Hematopoietic multipotent progenitor cell (in vitro differentiated cells): ENCODE measurements at regions not wholly inside any gene's neighbourhood (a gene's known extent, or its start where the extent isn't known, plus 50 kb on each side); places are given as distances from the start of the nearest gene placed in this dataset.
"Not testable (repeated sequence)": the region's sequence is repeated elsewhere in the genome, so short reads cannot be mapped to it uniquely, and the experiment has no call there.

Experiments
- DNase-seq, 3 donors: peaks; one replicate each; pipeline ENCODE4 v3.0.0-alpha.2; 2011 to 2015; ENCODE audit warnings: low read depth in 2 of 3, low spot score in 2 of 3

DNA sequence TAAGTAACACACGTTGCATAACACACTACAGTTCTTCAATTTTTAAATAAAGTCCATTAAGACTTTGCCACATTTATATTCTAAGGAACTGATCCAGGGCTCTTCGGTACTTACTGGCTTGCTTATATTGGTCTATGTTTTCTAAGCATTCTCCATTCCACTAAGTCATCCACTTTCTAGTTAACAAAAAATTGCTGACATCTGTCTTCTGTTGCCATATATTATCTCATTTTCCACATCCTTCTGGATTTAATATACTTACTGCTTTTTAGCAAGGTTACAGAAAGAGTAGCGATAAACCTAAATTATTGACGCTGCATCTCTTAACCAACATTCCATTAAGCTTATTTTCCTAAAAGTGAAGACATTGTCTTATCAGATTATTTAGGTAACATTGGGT, 238.4 kb upstream of the LRIG3 start:
- DNase-seq, result no peak

DNA sequence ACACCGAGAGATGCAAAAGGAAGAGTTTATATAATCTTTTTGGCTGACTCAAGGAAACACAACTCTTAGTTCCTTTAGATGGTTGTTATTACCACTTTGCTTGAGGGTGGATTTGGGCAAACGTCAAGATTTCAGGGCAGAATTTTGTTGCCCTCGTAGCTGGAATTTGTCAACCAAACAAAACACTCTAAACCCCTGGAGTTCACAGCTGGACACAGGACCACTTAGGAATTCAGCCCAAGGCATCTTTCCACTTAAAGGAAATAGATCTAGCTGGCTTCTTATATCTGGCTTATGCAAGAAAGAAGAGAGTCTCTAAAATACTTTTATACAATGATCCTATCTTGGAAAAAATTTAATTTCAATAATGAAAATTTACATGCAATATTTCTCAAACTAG, 237.8 kb upstream of the LRIG3 start:
- DNase-seq, result no peak

DNA sequence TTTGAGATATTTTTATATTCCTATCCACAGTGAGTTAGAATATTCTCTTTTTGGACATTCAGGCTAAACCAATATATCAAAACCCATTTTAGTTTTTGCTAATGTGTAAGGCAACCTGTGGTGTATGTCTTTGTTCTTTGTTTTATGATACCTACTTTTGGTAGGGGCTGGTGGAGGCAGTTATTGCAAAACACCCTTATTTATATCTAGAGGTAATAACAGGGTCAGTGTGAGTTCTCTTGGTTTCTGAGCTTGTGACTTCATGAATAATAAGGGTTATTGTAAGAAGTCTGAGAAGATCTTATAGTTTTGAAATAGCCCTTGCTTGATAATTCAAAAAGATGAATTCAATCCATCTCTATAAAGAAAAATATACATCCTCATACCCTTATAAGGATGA, 235.1 kb upstream of the LRIG3 start:
- DNase-seq, result no peak

DNA sequence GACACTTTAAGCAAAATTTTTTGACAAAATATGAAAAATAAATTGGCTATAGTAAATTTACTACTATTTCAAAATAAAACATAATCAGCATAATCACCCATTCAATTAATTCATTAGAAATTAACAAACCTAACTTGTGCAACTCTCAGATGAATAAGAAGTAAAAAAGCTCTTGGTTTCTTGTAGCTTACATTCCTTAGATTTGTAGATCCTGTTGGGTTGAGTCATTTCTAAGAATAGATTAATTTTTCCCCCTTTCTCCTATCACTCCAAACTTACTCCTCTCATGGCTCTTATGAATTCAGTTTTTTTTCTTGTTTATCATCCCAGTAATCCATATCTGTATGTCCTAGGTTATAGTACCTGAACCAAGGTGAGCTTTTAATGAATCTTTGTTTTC, 230.9 kb upstream of the LRIG3 start:
- no peak for DNase-seq

DNA sequence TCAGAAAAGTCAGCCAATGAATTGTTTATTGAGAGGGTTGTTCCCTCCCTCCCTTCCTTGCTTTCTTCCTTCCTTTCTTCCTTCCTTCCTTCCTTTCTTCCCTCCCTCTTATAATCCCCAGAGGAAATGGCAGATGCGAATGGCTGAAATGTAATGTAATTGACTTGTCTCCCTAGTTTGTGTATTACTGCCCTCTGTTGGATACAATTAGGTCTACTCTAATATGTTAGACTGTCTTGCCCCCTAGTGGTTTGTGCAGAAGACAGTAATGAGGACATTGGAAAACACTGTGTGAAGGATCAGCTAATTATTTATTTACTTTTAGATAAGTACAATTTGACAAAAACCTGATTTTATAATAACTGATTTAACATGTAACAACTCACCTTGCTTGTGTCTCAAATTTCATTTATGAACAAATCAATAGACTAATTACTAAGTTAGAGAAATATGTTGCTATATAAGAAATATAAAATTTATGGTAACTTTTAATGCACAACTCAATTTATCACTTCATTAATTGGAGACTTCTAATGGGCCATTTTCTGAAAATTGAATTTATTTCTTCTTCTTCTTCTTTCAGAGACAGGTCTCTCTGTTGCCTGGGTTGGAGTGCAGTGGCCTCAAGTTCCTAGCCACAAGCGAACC, 229.8 kb upstream of the LRIG3 start:
- DNase-seq, result peak in 2 of 3 donors; percentile 67 to 85

DNA sequence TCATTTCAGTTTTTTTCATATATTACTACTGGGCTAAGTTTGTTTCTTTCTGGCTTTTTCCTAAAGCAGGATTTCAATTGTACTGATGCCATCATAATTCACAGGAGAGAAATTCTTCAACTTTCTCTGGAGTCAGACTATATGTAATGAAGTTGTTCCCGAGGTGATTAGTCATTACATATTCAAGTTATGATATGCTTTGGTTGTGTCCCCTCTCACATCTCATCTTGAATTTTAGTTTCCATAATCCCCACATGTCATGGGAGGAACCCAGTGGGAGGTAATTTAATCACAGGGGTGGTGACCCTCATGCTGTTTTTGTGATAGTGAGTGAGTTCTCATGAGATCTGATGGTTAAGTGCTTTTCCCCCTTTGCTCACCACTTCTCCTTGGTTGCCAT, 227.5 kb upstream of the LRIG3 start:
- DNase-seq, result no peak

DNA sequence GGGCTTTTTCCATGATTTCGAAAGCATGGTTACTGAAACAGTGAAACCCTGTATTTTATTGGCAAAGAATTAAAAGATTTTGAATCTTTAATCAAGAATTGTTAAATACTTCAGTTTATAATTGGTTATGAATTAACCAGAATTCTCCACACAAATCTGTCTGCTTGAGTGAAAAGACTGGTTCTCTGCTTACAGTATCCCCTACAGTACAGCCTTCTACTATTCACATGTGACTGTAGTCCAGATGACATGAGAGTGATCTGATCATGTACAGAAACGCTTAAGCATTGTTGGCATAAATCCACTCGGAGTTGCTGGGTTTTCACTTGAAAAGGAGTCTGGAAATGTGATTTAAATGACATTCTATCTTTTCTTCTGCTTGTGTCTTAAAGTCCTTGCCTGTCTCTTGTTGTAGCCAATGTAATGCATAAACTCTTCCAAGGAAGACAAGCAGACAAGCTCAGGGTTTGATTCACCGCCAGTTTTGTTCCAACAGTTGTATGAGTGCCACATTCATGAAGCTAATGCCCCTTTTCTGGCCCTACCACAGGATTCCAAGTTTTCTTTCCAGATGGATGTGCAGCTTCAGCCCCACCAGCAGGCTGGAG, 222.0 kb upstream of the LRIG3 start:
- DNase-seq, result no peak

DNA sequence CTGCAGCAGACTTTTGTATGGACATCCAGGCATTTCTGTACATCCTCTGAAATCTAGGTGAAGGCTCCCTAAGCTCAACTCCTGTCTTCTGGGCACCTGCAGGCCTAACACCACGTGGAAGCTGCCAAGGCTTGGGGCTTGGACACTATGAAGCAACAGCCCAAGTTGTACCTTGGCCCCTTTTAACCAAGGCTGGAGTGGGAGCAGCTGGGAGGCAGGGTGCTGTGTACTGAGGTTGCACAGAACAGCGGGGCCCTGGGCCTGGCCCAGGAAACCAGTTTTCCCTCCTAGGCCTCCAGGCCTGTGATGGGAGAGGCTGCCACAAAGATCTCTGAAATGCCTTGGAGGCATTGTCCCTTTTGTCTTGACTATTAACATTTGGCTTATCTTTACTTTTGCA, 214.4 kb upstream of the LRIG3 start:
- DNase-seq, result no peak

DNA sequence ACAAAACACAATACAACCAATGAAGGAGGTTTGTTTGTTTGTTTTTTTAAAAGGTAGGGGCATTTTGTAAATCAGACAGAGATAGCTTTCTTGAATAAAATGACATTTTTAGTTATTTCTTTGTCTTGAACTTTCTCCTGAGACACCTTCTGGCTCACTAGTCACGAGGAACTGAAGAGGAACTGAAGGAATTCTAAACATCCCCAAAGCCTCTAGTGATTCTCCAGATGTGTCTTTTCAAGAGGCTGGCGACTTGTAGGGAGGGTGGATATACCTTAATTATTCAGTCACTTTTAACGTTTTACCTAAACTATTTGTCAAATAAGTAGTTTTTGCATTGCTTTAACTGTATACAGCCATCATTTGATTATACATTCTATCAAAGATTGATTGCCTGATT, 211.2 kb upstream of the LRIG3 start:
- no peak for DNase-seq

DNA sequence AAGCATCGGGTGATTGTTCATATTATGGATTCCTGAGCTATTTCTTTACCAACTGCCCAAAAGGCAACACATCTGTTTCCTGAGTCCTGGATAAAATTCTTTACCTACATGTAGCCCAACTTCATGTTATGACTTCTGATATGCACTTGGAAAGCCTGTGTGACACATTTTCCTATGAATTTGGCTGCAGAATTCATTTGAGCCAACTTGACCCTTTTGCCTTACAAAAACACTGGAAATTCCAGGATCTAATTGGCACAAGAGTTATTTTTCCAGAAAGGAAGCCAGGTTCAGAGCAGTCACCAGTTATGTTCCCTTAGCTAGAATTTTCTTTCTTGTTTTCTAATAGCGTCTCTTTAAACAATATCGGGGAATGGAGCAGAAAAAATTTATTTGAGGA, 202.5 kb upstream of the LRIG3 start:
- no peak for DNase-seq

DNA sequence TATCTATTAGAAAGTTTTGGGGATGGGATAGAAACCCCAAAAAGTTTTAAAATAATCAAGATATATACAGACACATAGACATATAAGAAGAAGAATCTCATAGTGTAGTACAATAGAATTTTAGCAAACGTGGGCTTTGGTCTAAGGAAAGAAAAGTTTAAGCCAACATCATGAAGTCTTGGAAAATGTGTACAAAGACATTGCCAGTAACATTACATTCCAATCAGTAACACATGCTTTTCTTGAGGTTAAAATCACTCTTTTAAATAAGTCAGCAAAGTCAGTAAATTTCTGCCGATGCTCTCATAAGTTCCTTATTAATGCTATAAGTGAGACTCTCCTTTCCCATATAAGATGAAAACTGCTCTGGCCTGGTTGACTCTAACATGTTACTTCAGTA, 201.1 kb upstream of the LRIG3 start:
- DNase-seq, result no peak

DNA sequence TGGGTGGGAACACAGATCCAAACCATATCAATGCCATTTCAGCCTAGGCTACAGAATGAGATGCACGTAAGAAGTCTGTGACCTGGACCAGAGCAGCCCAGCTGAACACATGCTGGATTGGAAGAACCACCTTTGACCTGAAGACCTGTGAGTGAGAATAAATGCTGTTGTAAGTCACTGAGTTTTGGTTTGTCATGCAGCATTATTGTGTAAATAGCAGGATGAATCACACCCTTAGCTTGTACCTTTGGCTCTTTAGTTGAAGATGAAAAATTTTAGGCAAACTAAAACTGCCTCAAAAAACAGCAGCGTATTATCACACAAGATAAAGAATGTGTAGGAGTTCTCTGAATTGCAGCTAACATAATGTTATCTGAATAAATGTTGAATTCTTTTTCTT, 199.4 kb upstream of the LRIG3 start:
- DNase-seq, result no peak

DNA sequence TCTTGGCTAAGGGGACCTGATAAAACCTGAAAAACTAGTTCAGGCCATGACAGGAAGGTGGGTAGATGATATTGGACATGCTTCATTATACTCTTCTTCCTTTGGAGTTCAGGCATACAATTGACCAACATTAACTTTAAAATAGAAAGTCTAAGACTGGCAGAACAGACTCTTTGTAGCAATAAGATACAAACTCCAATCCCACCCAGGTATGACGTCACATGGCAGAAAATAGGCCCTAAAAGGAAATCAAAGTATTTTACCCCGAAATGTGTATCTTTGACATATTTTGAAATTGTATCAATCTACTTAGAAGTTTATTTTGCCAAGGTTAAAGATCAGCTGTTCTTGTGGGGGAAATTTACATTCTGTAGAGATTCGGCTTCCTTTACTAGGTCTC, 198.1 kb upstream of the LRIG3 start:
- no peak for DNase-seq

DNA sequence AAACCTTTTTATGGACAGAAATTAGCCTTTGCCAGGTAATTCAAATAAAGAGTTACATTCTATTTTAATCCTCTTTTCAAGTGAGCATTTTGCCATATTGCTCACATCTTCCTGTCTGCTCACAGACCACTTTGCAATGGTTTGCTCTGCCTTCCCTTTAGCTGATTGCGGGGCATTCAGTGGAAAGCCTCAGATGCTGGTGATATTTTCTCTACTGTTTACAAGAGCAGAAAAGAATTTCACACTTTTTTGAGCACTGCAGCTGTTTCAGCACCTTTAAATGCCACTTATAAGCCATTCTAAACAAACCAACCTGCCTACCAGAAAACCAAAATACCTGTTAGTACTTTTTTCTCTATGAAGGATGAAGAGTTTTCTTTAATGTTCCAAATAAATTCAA, 195.7 kb upstream of the LRIG3 start:
- DNase-seq, result no peak

DNA sequence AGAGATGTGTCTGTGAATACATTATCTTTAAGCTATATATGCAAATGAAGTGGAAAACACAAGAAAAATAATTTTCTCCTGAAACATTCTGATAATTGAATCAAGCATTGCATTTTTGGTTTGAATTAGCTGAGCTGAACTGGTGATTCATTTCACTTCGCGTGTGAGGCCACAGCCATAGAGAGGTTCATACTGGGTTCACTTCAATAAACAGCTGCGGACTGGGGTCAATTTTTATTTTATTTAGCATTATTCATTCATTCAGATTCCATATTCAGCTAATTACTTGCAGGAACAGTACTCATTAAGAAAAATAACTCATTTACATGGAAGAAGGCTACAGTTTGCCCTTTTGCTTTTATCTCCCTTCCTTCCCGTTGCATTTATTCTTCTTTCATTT, 195.2 kb upstream of the LRIG3 start:
- no peak for DNase-seq

DNA sequence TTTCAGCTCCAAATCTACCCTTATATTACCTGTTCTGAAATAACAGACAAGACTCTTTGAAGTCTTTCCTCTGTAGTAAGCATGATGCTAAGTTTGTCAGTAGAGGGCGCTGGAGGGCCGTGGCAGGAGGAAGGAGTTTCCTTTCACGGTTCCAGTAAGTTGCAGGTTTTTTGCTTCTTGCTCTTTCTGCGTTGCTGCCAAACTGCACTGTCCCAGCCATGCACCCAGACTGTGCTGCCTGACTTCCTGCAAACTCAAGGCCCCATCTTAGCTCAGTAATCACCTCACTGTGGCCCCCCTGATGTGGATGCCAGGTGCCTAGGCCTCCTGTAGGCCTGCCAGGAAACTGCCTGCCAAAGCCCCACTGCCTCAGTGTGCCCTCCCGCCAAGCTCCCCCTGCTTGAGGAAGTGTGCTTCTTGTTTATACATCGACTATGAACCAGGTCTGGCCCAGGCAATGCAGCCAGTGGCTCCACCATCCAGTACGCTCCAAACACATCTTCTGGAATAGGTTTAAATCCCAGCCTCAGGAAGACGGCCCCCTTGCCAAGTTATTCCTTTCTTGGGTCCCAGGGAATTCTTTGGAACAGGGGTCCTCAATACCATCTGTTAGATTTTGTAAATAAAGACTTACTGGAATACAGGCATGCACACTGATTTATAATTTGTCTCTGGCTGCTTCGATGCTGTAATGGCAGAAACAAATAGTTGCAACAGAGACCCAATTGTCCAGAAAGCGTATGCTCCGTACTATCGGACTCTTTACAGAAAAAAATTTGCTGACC, 193.7 kb upstream of the LRIG3 start:
- peak in 2 of 3 donors; percentile 69 to 88 for DNase-seq

DNA sequence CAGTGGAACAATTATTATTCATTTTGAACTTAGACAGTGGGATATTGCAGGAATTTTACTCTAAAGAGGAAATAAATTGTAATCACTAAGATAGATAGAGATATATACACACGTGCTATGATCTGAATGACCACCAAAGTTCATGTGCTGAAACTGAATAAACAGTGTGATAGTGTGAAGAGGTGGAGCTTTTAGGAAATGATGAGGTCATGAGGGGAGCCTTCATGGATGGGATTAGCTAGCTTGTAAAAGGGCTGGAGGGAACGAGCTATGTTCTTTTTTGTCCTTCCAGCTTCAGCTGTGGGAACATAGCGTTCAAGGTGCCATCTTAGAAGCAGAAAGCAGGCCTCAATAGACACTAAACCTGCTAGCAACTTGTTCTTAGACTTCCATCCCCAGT, 191.5 kb upstream of the LRIG3 start:
- no peak for DNase-seq

DNA sequence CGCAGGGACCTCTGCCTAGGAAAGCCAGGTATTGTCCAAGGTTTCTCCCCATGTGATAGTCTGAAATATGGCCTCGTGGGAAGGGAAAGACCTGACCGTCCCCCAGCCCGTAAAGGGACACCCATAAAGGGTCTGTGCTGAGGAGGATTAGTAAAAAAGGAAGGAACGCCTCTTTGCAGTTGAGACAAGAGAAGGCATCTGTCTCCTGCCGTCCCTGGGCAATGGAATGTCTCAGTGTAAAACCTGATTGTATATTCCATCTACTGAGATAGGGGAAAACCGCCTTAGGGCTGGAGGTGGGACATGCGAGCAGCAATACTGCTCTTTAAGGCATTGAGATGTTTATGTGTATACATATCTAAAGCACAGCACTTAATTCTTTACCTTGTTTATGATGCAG, 188.2 kb upstream of the LRIG3 start:
- not testable (repeated sequence) for DNase-seq

DNA sequence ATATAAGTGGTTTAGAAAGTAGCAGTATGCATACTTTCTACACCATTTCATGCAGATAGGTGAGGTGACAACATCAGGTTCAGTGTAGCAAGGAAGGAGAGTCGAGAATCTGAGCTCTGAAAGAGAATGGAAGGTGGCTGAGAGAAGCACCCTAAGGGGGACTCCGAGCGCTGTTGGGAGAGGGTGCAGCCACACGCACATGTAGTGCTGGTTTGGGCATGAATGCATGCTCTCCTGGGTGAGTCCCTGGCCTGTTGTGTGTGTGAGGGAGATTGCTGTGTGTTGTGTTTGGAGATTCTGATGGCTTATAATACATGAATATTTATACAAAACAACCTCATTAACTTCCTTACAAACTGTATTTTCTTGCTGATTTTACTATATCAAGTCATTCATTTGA, 180.3 kb upstream of the LRIG3 start:
- DNase-seq, result no peak

DNA sequence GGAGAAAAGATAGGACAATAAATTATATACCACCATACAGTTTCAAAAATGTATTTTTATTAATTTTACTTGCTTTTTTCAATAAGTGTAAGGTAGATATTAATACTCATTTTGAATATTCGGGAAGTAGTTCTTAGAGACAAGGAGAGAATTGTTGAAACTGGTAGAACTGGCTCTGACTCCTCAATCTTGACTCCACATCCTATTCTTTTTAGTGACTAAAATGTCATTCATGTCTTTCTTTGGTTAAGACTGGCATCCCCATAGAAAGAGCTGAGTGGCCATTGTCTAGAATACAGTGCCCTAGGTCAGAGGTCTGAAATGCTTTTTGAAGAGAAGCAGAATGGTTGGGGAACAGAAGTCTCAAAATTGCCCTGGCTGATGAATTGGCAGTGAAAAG, 177.6 kb upstream of the LRIG3 start:
- no peak for DNase-seq

DNA sequence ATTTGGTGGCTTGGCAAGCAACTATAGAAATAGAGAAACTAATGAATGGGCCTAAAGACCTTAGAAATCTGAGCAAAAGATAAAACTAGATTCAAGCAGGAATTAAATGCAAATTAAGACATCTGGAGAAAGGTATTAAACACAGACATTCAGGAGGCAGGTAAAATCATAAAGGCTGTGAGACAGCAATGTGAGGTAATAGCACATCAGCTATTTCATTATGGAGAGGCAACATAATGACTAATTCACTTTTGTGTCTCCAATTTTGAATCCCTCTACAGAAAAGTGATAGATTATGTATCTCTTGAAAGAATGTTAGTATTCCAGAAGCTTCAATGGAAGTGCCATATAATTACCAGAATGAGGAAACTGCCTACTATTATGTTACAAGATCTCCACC, 175.9 kb upstream of the LRIG3 start:
- no peak for DNase-seq

DNA sequence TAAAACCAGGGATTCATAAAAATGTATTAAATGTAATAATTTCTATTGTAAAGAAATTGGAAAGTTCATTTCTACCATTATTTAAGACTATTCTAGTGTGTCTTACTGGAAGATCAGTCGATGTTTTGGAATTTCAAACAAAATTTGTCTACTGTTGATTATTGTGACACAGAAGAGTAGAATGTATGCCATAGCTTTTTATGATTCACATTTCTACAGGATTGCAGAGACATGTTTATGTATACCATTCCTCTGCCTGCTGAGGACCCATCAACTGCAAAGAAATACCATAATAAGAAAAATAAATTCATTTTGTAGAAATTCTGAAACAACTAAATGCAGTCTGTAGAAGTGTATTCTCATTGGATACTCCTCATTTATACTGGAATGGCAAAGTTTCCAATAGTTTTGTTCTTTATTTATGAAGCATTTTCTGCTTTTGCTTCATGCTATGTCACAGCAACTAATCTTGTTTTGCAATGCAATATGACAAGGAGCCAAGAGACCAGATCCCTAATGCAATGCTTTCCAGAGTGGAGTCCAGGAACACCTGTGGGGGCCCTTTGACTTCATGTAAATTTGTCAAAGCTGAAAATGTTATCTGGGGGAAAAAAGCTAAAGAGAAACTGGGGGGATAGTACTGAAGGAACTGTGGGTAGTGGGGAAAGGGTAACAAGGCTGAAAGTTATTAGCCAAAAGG, 172.9 kb upstream of the LRIG3 start:
- no peak for DNase-seq
